Loucy (cell line): ENCODE measurements at regions not wholly inside any gene's neighbourhood (a gene's known extent, or its start where the extent isn't known, plus 50 kb on each side); places are given as distances from the start of the nearest gene placed in this dataset.

Experiments
- CTCF ChIP-seq: fragments of 200-600 bp; sonication (generic); conservative IDR thresholded peaks from 2 replicates; pipeline ENCODE4 v1.5.1; 2014; ENCODE audit warnings: mild to moderate bottlenecking, antibody characterized with exemption, low read length
- EZH2phosphoT487 ChIP-seq: fragments of 200-600 bp; IDR thresholded peaks from 2 replicates; pipeline ENCODE4 v1.6.1; 2018; ENCODE audit warnings: antibody characterized with exemption, mild to moderate bottlenecking, moderate library complexity, borderline replicate concordance

- TF ChIP-seq CTCF: no peak
- no peak for TF ChIP-seq EZH2phosphoT487
Observed at GRCh38 chr4:62510228-62510627, 1310.1 kb downstream of the ADGRL3 start.
